Panc1 (cell line): ENCODE measurements at regions not wholly inside any gene's neighbourhood (a gene's known extent, or its start where the extent isn't known, plus 50 kb on each side); places are given as distances from the start of the nearest gene placed in this dataset.

Experiments used
- ATAC-seq: fragments of 200-7000 bp; cut with Tn5 transposase; 2 replicates; pipeline ENCODE4 v1.9.1; 2020; ENCODE audit warnings: mild to moderate bottlenecking, moderate library complexity
- BruUV-seq: library from RNA; stranded (reverse); fragments of 400-500 nt; replicated peaks from 2 replicates; lab custom pipeline; 2021; lab: Mats Ljungman, UMichigan
- CTCF ChIA-PET: fragments of 300-600 bp; sonication (Branson Sonifier 250); formaldehyde crosslinking; loops from one replicate; lab custom pipeline; 2022; ENCODE audit warnings: antibody characterized with exemption; lab: Charles Lee
- POLR2A ChIA-PET: fragments of 300-600 bp; sonication (Branson Sonifier 250); formaldehyde crosslinking; loops from one replicate; lab custom pipeline; 2022; ENCODE audit warnings: antibody characterized with exemption; lab: Charles Lee
- DNase-seq: peaks from one replicate; pipeline ENCODE4 v3.0.0-alpha.2; 2010; ENCODE audit warnings: low read depth, low spot score
- H3K27ac ChIP-seq: 2 replicates; pipeline ENCODE4 v1.5.1; 2011; ENCODE audit warnings: mild to moderate bottlenecking, low read length, inconsistent platforms
- H3K27me3 ChIP-seq: fragments of 200-500 bp; sonication (Bioruptor generic); 2 replicates; pipeline ENCODE4 v1.6.0; 2014; ENCODE audit warnings: low read length, inconsistent platforms; ENCODE audit not compliant: control insufficient read depth, insufficient read depth
- H3K36me3 ChIP-seq: fragments of 200-500 bp; sonication (Bioruptor generic); 2 replicates; pipeline ENCODE4 v1.5.1; 2014; ENCODE audit warnings: inconsistent platforms, mild to moderate bottlenecking, low read length, moderate library complexity; ENCODE audit not compliant: control insufficient read depth, insufficient read depth
- H3K4me1 ChIP-seq: 2 replicates; pipeline ENCODE4 v1.5.1; 2011; ENCODE audit warnings: inconsistent platforms, mild to moderate bottlenecking, low read length, moderate library complexity; ENCODE audit not compliant: control insufficient read depth, insufficient read depth
- H3K4me3 ChIP-seq, 2 experiments: 2 replicates each; pipeline ENCODE4 v1.5.1; 2011 to 2012; ENCODE audit warnings: low read depth in 2 of 2, low read length in 2 of 2, mild to moderate bottlenecking in 2 of 2, inconsistent platforms in 1 of 2, moderate library complexity in 1 of 2
- H3K9me3 ChIP-seq: fragments of 200-500 bp; sonication (Bioruptor generic); 2 replicates; pipeline ENCODE4 v1.5.1; 2014; ENCODE audit warnings: low read depth, mild to moderate bottlenecking, inconsistent platforms, low read length, moderate library complexity; ENCODE audit not compliant: control insufficient read depth, insufficient read depth
- POLR2AphosphoS5 ChIP-seq: IDR thresholded peaks from 2 replicates; pipeline ENCODE4 v1.6.1; 2012; ENCODE audit warnings: mild to moderate bottlenecking, low read depth, low read length, moderate library complexity
- REST ChIP-seq, 2 experiments: IDR thresholded peaks; 2 replicates each; pipeline ENCODE4 v1.6.1; 2011 to 2012; ENCODE audit warnings: low read depth in 2 of 2, control low read depth in 1 of 2, low read length in 1 of 2, mild to moderate bottlenecking in 1 of 2, moderate library complexity in 1 of 2; ENCODE audit not compliant: insufficient read depth in 1 of 2
- SIN3A ChIP-seq: IDR thresholded peaks from 2 replicates; pipeline ENCODE4 v1.6.1; 2012; ENCODE audit warnings: low read depth, mild to moderate bottlenecking, low read length, moderate library complexity, borderline replicate concordance; ENCODE audit not compliant: insufficient read depth
- TCF7L2 ChIP-seq: IDR thresholded peaks from 2 replicates; pipeline ENCODE4 v1.6.1; 2011; ENCODE audit warnings: mild to moderate bottlenecking, low read depth, low read length, inconsistent platforms
- in situ Hi-C: cut with HindIII; loops from 2 replicates; pipeline ENCODE4 v1.10.0; 2016; ENCODE audit warnings: low sequenced_read_pairs, low pct_unique_long_range_greater_than_20kb
- intact Hi-C: fragments of 100-400 bp; cut with micrococcal nuclease; formaldehyde crosslinking; loops from one replicate; pipeline ENCODE4 v1.10.0; 2022; ENCODE audit not compliant: unreplicated experiment
- TF ChIP-seq, protein P1 (sequence below): fragments of 450-650 bp; IDR thresholded peaks from 2 replicates; pipeline ENCODE4 v1.5.1; 2017; ENCODE audit warnings: mild to moderate bottlenecking

GRCh38 chr7:131141443-131141967, 186.2 kb upstream of the MKLN1 start:
- TF ChIP-seq POLR2AphosphoS5, result no peak
- no peak for TF ChIP-seq TCF7L2
- TF ChIP-seq, protein P1, sequence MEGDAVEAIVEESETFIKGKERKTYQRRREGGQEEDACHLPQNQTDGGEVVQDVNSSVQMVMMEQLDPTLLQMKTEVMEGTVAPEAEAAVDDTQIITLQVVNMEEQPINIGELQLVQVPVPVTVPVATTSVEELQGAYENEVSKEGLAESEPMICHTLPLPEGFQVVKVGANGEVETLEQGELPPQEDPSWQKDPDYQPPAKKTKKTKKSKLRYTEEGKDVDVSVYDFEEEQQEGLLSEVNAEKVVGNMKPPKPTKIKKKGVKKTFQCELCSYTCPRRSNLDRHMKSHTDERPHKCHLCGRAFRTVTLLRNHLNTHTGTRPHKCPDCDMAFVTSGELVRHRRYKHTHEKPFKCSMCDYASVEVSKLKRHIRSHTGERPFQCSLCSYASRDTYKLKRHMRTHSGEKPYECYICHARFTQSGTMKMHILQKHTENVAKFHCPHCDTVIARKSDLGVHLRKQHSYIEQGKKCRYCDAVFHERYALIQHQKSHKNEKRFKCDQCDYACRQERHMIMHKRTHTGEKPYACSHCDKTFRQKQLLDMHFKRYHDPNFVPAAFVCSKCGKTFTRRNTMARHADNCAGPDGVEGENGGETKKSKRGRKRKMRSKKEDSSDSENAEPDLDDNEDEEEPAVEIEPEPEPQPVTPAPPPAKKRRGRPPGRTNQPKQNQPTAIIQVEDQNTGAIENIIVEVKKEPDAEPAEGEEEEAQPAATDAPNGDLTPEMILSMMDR, result no peak
- TF ChIP-seq SIN3A, result no peak
- no peak for TF ChIP-seq REST (IDR thresholded peaks at IDR 0.05; ENCODE audit: insufficient read depth in 1 of 2, low read depth in 2 of 2, low read length in 1 of 2)
- H3K27me3 ChIP-seq, result no peaks in the 10 kb centered on the region
- intact Hi-C loops (no loop called here), in situ Hi-C loops (no loop called here)
- no peaks in the 10 kb centered on the region for H3K9me3 ChIP-seq
- DNase-seq (no peak), ATAC-seq (no peak)
- H3K27ac ChIP-seq, result no peak overlapping the region
- BruUV-seq, result no TSS peak
- H3K4me1 ChIP-seq, result no peaks in the 10 kb centered on the region
- ChIA-PET CTCF (no interaction called here), POLR2A (no interaction called here)
- H3K4me3 ChIP-seq, result no peak overlapping the region
- H3K36me3 ChIP-seq, result no peaks in the 10 kb centered on the region

GRCh38 chr7:131143869-131144268, 183.8 kb upstream of the MKLN1 start:
- TF ChIP-seq TCF7L2 (no peak), POLR2AphosphoS5 (no peak), SIN3A (no peak), REST (IDR thresholded peaks at IDR 0.05; ENCODE audit: insufficient read depth in 1 of 2, low read depth in 2 of 2, low read length in 1 of 2) (no peak)
- TF ChIP-seq, protein P1, result no peak
- Histone ChIP-seq H3K4me1 (no peaks in the 10 kb centered on the region), H3K4me3 (no peak overlapping the region), H3K9me3 (no peaks in the 10 kb centered on the region), H3K27ac (no peak overlapping the region), H3K27me3 (no peaks in the 10 kb centered on the region), H3K36me3 (no peaks in the 10 kb centered on the region)
- intact Hi-C loops, result no loop called here
- in situ Hi-C loops, result no loop called here
- DNase-seq (no peak), ATAC-seq (no peak)
- BruUV-seq, result no TSS peak
- ChIA-PET CTCF (no interaction called here), POLR2A (no interaction called here)
